HepG2 (cell line): ENCODE measurements at regions not wholly inside any gene's neighbourhood (a gene's known extent, or its start where the extent isn't known, plus 50 kb on each side); places are given as distances from the start of the nearest gene placed in this dataset.

Experiments
- FOXK1 ChIP-seq: sonication (generic); formaldehyde crosslinking; IDR thresholded peaks from 2 replicates; pipeline ENCODE4 v1.4.0; 2020; ENCODE audit warnings: low read depth, missing genetic modification reagents, borderline replicate concordance
- GTF3A ChIP-seq: sonication (generic); formaldehyde crosslinking; conservative IDR thresholded peaks from 2 replicates; pipeline ENCODE4 v1.4.0; 2020; ENCODE audit warnings: mild to moderate bottlenecking, missing genetic modification reagents
- HCFC1 ChIP-seq: fragments of 150-350 bp; IDR thresholded peaks from 2 replicates; pipeline ENCODE4 v1.6.1; 2014; ENCODE audit warnings: low read depth, low read length
- HMG20B ChIP-seq: conservative IDR thresholded peaks from 2 replicates; pipeline ENCODE4 v1.6.1; 2016; ENCODE audit warnings: missing genetic modification reagents, missing compliant biosample characterization
- MEIS1 ChIP-seq: sonication (generic); formaldehyde crosslinking; IDR thresholded peaks from 2 replicates; pipeline ENCODE4 v1.9.0; 2021; ENCODE audit warnings: mild to moderate bottlenecking, missing genetic modification reagents, moderate library complexity, borderline replicate concordance
- MTF1 ChIP-seq: sonication (generic); formaldehyde crosslinking; IDR thresholded peaks from 2 replicates; pipeline ENCODE4 v1.5.0; 2020; ENCODE audit warnings: missing genetic modification reagents
- MYNN ChIP-seq: sonication (generic); formaldehyde crosslinking; IDR thresholded peaks from 2 replicates; pipeline ENCODE4 v1.4.0; 2020; ENCODE audit warnings: mild to moderate bottlenecking, low read depth, missing genetic modification reagents
- NR2F1 ChIP-seq, 2 experiments: fragments of 450-650 bp in 1 of 2; formaldehyde crosslinking in 1 of 2; IDR thresholded peaks; 2 replicates each; pipeline versions ENCODE4 v1.5.0 to v1.6.1; 2016 to 2020; ENCODE audit warnings: mild to moderate bottlenecking in 1 of 2, missing compliant biosample characterization in 1 of 2, missing genetic modification reagents in 1 of 2, moderate library complexity in 1 of 2
- PAF1 ChIP-seq: IDR thresholded peaks from 2 replicates; pipeline ENCODE4 v1.6.1; 2016; ENCODE audit warnings: missing genetic modification reagents, missing compliant biosample characterization
- PITX1 ChIP-seq: sonication (generic); formaldehyde crosslinking; IDR thresholded peaks from 2 replicates; pipeline ENCODE4 v1.5.1; 2020; ENCODE audit warnings: mild to moderate bottlenecking, missing genetic modification reagents
- RBFOX2 ChIP-seq: fragments of 200-400 bp; formaldehyde crosslinking; IDR thresholded peaks from 2 replicates; pipeline ENCODE4 v1.6.1; 2017; ENCODE audit warnings: low read depth, mild to moderate bottlenecking, low read length
- SMAD1 ChIP-seq: sonication (generic); formaldehyde crosslinking; IDR thresholded peaks from 2 replicates; pipeline ENCODE4 v1.4.0; 2020; ENCODE audit warnings: missing genetic modification reagents, low read depth, mild to moderate bottlenecking, borderline replicate concordance
- TOE1 ChIP-seq: sonication (generic); formaldehyde crosslinking; IDR thresholded peaks from 2 replicates; pipeline ENCODE4 v1.4.0; 2020; ENCODE audit warnings: mild to moderate bottlenecking, missing genetic modification reagents
- ZBTB38 ChIP-seq: sonication (generic); formaldehyde crosslinking; IDR thresholded peaks from 2 replicates; pipeline ENCODE4 v1.5.1; 2020; ENCODE audit warnings: mild to moderate bottlenecking, missing genetic modification reagents
- ZC3H13 ChIP-seq: sonication (generic); formaldehyde crosslinking; IDR thresholded peaks from 2 replicates; pipeline ENCODE4 v1.8.1; 2023; ENCODE audit warnings: mild to moderate bottlenecking, missing genetic modification reagents, moderate library complexity
- ZKSCAN8 ChIP-seq: IDR thresholded peaks from 2 replicates; pipeline ENCODE4 v1.6.1; 2016; ENCODE audit warnings: borderline replicate concordance, missing genetic modification reagents, missing compliant biosample characterization
- ZNF3 ChIP-seq: IDR thresholded peaks from 2 replicates; pipeline ENCODE4 v1.7.0; 2017; ENCODE audit warnings: inconsistent platforms
- ZNF367 ChIP-seq: sonication (generic); formaldehyde crosslinking; IDR thresholded peaks from 2 replicates; pipeline ENCODE4 v1.4.0; 2020; ENCODE audit warnings: missing genetic modification reagents, borderline replicate concordance
- ZNF501 ChIP-seq: sonication (generic); formaldehyde crosslinking; IDR thresholded peaks from 2 replicates; pipeline ENCODE4 v1.5.1; 2020; ENCODE audit warnings: mild to moderate bottlenecking, moderate library complexity, missing genetic modification reagents
- ZNF605 ChIP-seq: sonication (generic); formaldehyde crosslinking; IDR thresholded peaks from 2 replicates; pipeline ENCODE4 v1.8.0; 2022; ENCODE audit warnings: mild to moderate bottlenecking, missing genetic modification reagents
- TF ChIP-seq, protein P1 (sequence below): sonication (generic); formaldehyde crosslinking; IDR thresholded peaks from 2 replicates; pipeline ENCODE4 v1.8.0; 2022; ENCODE audit warnings: missing genetic modification reagents, mild to moderate bottlenecking, borderline replicate concordance
- TF ChIP-seq, protein P2 (sequence below): sonication (generic); formaldehyde crosslinking; IDR thresholded peaks from 2 replicates; pipeline ENCODE4 v1.5.0; 2020; ENCODE audit warnings: mild to moderate bottlenecking, missing genetic modification reagents, borderline replicate concordance
- TF ChIP-seq, protein P3 (sequence below): sonication (generic); formaldehyde crosslinking; IDR thresholded peaks from 2 replicates; pipeline ENCODE4 v1.8.0; 2023; ENCODE audit warnings: mild to moderate bottlenecking, missing genetic modification reagents
- TF ChIP-seq, protein P4 (sequence below): IDR thresholded peaks from 2 replicates; pipeline ENCODE4 v1.6.1; 2016; ENCODE audit warnings: mild to moderate bottlenecking

GRCh38 chr20:50278684-50279531 is 88.3 kb downstream of the CEBPB start (continued):
- TF ChIP-seq PAF1 (CRISPR knock-in tag) (no peak), ZKSCAN8 (CRISPR knock-in tag) (peak; percentile 91; the same call in 1 of the 2 replicates), GTF3A (peak; percentile 52; the same call in 1 of the 2 replicates), SMAD1 (CRISPR knock-in tag) (peak; percentile 84; the same call in 1 of the 2 replicates), ZBTB38 (peak; percentile 66), ZC3H13 (CRISPR knock-in tag) (0 out of 2 replicates have a peak, but pooled peaks have one; percentile 42), PITX1 (CRISPR knock-in tag) (peak; percentile 59; the same call in 1 of the 2 replicates), ZNF3 (CRISPR knock-in tag) (peak; percentile 42; the same call in 1 of the 2 replicates), NR2F1 (CRISPR knock-in tag; IDR thresholded peaks at IDR 0.05) (peak in 1 of 2 experiments; percentile 39; a peak in 1 of 4 replicates), HCFC1 (peak; percentile 25; the same call in 1 of the 2 replicates), TOE1 (CRISPR knock-in tag) (0 out of 2 replicates have a peak, but pooled peaks have one; percentile 74), MEIS1 (CRISPR knock-in tag) (peak; percentile 78), FOXK1 (peak; percentile 63; the same call in 1 of the 2 replicates), MTF1 (no peak), MYNN (CRISPR knock-in tag) (peak; percentile 36; the same call in 1 of the 2 replicates), ZNF501 (peak; percentile 67), ZNF367 (0 out of 2 replicates have a peak, but pooled peaks have one; percentile 33), ZNF605 (CRISPR knock-in tag) (peak; percentile 33; the same call in 1 of the 2 replicates), RBFOX2 (no peak), HMG20B (CRISPR knock-in tag) (0 out of 2 replicates have a peak, but pooled peaks have one; percentile 40)
- TF ChIP-seq, protein P1, sequence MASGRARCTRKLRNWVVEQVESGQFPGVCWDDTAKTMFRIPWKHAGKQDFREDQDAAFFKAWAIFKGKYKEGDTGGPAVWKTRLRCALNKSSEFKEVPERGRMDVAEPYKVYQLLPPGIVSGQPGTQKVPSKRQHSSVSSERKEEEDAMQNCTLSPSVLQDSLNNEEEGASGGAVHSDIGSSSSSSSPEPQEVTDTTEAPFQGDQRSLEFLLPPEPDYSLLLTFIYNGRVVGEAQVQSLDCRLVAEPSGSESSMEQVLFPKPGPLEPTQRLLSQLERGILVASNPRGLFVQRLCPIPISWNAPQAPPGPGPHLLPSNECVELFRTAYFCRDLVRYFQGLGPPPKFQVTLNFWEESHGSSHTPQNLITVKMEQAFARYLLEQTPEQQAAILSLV (CRISPR knock-in tag) = 0 out of 2 replicates have a peak, but pooled peaks have one; percentile 43
- TF ChIP-seq, protein P2, sequence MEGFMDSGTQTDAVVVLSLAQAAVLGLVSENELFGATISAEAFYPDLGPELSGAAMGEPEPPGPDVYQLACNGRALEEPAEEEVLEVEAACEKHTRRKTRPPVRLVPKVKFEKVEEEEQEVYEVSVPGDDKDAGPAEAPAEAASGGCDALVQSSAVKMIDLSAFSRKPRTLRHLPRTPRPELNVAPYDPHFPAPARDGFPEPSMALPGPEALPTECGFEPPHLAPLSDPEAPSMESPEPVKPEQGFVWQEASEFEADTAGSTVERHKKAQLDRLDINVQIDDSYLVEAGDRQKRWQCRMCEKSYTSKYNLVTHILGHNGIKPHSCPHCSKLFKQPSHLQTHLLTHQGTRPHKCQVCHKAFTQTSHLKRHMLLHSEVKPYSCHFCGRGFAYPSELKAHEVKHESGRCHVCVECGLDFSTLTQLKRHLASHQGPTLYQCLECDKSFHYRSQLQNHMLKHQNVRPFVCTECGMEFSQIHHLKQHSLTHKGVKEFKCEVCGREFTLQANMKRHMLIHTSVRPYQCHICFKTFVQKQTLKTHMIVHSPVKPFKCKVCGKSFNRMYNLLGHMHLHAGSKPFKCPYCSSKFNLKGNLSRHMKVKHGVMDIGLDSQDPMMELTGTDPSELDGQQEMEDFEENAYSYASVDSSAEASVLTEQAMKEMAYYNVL (CRISPR knock-in tag) = 0 out of 2 replicates have a peak, but pooled peaks have one; percentile 38
- TF ChIP-seq, protein P3, sequence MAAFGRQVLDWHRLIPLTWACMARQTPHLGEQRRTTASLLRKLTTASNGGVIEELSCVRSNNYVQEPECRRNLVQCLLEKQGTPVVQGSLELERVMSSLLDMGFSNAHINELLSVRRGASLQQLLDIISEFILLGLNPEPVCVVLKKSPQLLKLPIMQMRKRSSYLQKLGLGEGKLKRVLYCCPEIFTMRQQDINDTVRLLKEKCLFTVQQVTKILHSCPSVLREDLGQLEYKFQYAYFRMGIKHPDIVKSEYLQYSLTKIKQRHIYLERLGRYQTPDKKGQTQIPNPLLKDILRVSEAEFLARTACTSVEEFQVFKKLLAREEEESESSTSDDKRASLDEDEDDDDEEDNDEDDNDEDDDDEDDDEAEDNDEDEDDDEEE (CRISPR knock-in tag) = peak; percentile 78
- TF ChIP-seq, protein P4, sequence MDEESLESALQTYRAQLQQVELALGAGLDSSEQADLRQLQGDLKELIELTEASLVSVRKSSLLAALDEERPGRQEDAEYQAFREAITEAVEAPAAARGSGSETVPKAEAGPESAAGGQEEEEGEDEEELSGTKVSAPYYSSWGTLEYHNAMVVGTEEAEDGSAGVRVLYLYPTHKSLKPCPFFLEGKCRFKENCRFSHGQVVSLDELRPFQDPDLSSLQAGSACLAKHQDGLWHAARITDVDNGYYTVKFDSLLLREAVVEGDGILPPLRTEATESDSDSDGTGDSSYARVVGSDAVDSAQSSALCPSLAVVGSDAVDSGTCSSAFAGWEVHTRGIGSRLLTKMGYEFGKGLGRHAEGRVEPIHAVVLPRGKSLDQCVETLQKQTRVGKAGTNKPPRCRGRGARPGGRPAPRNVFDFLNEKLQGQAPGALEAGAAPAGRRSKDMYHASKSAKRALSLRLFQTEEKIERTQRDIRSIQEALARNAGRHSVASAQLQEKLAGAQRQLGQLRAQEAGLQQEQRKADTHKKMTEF (CRISPR knock-in tag) = peak; percentile 64; the same call in 1 of the 2 replicates
